ENCODE measurements at regions not wholly inside any gene's neighbourhood (a gene's known extent, or its start where the extent isn't known, plus 50 kb on each side); places are given as distances from the start of the nearest gene placed in this dataset.

DNA sequence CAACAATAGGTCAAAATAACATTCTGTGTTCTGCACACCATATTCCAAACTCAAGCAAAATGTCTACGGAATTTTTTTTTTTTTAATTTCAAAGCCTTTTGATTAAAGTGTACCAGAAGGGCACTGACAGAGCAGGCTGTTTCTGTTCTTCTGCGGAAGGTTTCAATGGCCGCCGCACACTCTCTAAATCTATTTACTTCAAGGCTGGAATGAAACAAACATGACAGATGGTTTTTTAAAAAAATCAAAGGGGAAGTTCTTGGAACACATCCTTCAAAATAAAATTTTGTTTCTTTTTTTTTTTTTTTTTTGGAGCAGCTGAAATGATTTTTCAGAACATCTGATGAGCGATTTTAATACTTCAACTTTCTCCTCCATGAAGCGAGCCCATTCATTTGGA is 259.1 kb downstream of the TXNL1 start:
- TF ChIP-seq, protein P1, sequence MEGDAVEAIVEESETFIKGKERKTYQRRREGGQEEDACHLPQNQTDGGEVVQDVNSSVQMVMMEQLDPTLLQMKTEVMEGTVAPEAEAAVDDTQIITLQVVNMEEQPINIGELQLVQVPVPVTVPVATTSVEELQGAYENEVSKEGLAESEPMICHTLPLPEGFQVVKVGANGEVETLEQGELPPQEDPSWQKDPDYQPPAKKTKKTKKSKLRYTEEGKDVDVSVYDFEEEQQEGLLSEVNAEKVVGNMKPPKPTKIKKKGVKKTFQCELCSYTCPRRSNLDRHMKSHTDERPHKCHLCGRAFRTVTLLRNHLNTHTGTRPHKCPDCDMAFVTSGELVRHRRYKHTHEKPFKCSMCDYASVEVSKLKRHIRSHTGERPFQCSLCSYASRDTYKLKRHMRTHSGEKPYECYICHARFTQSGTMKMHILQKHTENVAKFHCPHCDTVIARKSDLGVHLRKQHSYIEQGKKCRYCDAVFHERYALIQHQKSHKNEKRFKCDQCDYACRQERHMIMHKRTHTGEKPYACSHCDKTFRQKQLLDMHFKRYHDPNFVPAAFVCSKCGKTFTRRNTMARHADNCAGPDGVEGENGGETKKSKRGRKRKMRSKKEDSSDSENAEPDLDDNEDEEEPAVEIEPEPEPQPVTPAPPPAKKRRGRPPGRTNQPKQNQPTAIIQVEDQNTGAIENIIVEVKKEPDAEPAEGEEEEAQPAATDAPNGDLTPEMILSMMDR (IDR thresholded peaks at IDR 0.05; ENCODE audit: low read depth, low read length, poor library complexity, severe bottlenecking): no peak
- no peak for TF ChIP-seq EZH2phosphoT487 (IDR thresholded peaks at IDR 0.05; ENCODE audit: borderline replicate concordance, low read length)
